Nephron (organoid): ENCODE measurements at regions not wholly inside any gene's neighbourhood (a gene's known extent, or its start where the extent isn't known, plus 50 kb on each side); places are given as distances from the start of the nearest gene placed in this dataset.

Experiments used
- H3K27ac Mint-ChIP-seq, 3 experiments: 2 replicates each; pipeline ENCODE4 v1.8.0; 2020; ENCODE audit warnings: mixed read lengths in 3 of 3, mild to moderate bottlenecking in 2 of 3, moderate library complexity in 1 of 3
- H3K27me3 Mint-ChIP-seq: 2 replicates; pipeline ENCODE4 v1.8.0; 2021; ENCODE audit warnings: low read depth, mild to moderate bottlenecking, moderate library complexity, mixed read lengths
- H3K36me3 Mint-ChIP-seq: 2 replicates; pipeline ENCODE4 v1.8.0; 2020; ENCODE audit warnings: low read depth, mixed read lengths
- H3K4me1 Mint-ChIP-seq: 2 replicates; pipeline ENCODE4 v1.8.0; 2020; ENCODE audit warnings: mixed read lengths
- H3K4me3 Mint-ChIP-seq, 3 experiments: 2 replicates each; pipeline ENCODE4 v1.8.0; 2020; ENCODE audit warnings: mild to moderate bottlenecking in 3 of 3, mixed read lengths in 3 of 3, moderate library complexity in 2 of 3
- H3K9me3 Mint-ChIP-seq: 2 replicates; pipeline ENCODE4 v1.8.0; 2020; ENCODE audit warnings: mixed read lengths
- CTCF ChIP-seq, 3 experiments: fragments of 200-600 bp; sonication (generic); IDR thresholded peaks; one replicate each; pipeline ENCODE4 v1.5.0; 2021; ENCODE audit warnings: antibody characterized with exemption in 3 of 3; ENCODE audit not compliant: unreplicated experiment in 3 of 3

GRCh38 chr17:77495575-77495974 is 354.8 kb downstream of the SEC14L1 start:
- H3K27me3 Mint-ChIP-seq: no peaks in the 10 kb centered on the region
- H3K9me3 Mint-ChIP-seq: no peaks in the 10 kb centered on the region
- no peak for TF ChIP-seq CTCF (IDR thresholded peaks at IDR 0.05; ENCODE audit: unreplicated experiment in 3 of 3)
- no peak overlapping the region for H3K27ac Mint-ChIP-seq
- no peak overlapping the region for H3K4me3 Mint-ChIP-seq
- peaks cover 32% of the 10 kb centered on the region for H3K36me3 Mint-ChIP-seq
- H3K4me1 Mint-ChIP-seq: peaks cover 5% of the 10 kb centered on the region

- H3K27ac Mint-ChIP-seq: no peak overlapping the region
- H3K27me3 Mint-ChIP-seq: no peaks in the 10 kb centered on the region
- peaks cover 38% of the 10 kb centered on the region for H3K36me3 Mint-ChIP-seq
- no peaks in the 10 kb centered on the region for H3K9me3 Mint-ChIP-seq
- H3K4me3 Mint-ChIP-seq: no peak overlapping the region
- TF ChIP-seq CTCF (IDR thresholded peaks at IDR 0.05; ENCODE audit: unreplicated experiment in 3 of 3): no peak
- peaks cover 5% of the 10 kb centered on the region for H3K4me1 Mint-ChIP-seq
Measured at GRCh38 chr17:77496401-77496801, 355.6 kb downstream of the SEC14L1 start.

GRCh38 chr17:77496831-77497577 is 356.2 kb downstream of the SEC14L1 start:
- H3K27me3 Mint-ChIP-seq: no peaks in the 10 kb centered on the region
- H3K36me3 Mint-ChIP-seq: peaks cover 42% of the 10 kb centered on the region
- TF ChIP-seq CTCF (IDR thresholded peaks at IDR 0.05; ENCODE audit: unreplicated experiment in 3 of 3): no peak
- peaks cover 5% of the 10 kb centered on the region for H3K4me1 Mint-ChIP-seq
- H3K27ac Mint-ChIP-seq: no peak overlapping the region
- no peak overlapping the region for H3K4me3 Mint-ChIP-seq
- H3K9me3 Mint-ChIP-seq: no peaks in the 10 kb centered on the region

- TF ChIP-seq CTCF (IDR thresholded peaks at IDR 0.05; ENCODE audit: unreplicated experiment in 3 of 3): no peak
- Mint-ChIP-seq H3K27me3 (no peaks in the 10 kb centered on the region), H3K4me1 (peaks cover 5% of the 10 kb centered on the region), H3K36me3 (peaks cover 43% of the 10 kb centered on the region), H3K4me3 (no peak overlapping the region), H3K27ac (no peak overlapping the region), H3K9me3 (no peaks in the 10 kb centered on the region)
Measured at GRCh38 chr17:77497578-77497934, 356.8 kb downstream of the SEC14L1 start.

GRCh38 chr17:77498091-77498741 is 357.4 kb downstream of the SEC14L1 start:
- H3K36me3 Mint-ChIP-seq: peaks cover 45% of the 10 kb centered on the region
- no peak for TF ChIP-seq CTCF (IDR thresholded peaks at IDR 0.05; ENCODE audit: unreplicated experiment in 3 of 3)
- H3K27ac Mint-ChIP-seq: no peak overlapping the region

More at GRCh38 chr17:77498091-77498741, 357.4 kb downstream of the SEC14L1 start:
- Mint-ChIP-seq H3K9me3 (no peaks in the 10 kb centered on the region), H3K27me3 (no peaks in the 10 kb centered on the region), H3K4me1 (peaks cover 5% of the 10 kb centered on the region), H3K4me3 (no peak overlapping the region)
